Renal cortical epithelial cell (primary cell): ENCODE measurements at regions not wholly inside any gene's neighbourhood (a gene's known extent, or its start where the extent isn't known, plus 50 kb on each side); places are given as distances from the start of the nearest gene placed in this dataset.
"Not testable (repeated sequence)": the region's sequence is repeated elsewhere in the genome, so short reads cannot be mapped to it uniquely, and the experiment has no call there.

Source experiments
- DNase-seq: peaks from one replicate; pipeline ENCODE4 v3.0.0-alpha.2; 2011; ENCODE audit warnings: low read depth

DNA sequence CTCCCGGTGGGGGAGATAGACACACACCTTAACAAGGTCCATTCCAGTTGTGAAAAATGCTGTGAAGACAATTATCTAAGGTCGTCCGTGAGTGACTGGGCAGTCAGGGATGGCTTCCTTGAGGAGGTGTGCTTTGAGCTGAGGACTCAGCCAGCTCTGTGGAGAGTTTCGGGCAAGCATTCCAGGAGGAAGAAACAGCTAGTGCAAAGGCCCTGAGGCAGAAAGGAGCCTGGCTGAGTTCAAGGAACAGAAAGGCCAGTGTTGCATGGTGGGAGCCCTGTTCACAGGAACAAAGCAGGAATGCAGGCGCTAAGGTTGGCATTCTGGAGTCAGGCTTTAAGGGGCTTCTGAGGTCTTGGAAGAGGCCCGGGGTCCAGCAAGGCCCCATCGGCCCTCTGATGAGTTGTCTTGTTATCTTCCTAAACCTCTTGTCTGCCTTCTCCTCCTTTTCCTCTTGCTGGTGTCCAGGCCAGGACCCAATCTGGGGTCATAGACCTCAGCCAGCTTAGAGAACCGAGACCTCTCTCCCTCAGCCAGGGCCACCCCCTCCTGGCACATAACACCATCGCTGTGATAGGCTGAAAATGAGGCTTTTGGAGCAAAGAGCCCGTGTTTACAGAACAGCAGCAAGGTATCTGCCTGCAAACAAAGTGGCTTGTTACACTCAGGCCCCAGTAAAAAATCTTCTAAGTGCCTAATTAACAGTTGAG is 270.2 kb upstream of the MVB12B start:
- no peak for DNase-seq

DNA sequence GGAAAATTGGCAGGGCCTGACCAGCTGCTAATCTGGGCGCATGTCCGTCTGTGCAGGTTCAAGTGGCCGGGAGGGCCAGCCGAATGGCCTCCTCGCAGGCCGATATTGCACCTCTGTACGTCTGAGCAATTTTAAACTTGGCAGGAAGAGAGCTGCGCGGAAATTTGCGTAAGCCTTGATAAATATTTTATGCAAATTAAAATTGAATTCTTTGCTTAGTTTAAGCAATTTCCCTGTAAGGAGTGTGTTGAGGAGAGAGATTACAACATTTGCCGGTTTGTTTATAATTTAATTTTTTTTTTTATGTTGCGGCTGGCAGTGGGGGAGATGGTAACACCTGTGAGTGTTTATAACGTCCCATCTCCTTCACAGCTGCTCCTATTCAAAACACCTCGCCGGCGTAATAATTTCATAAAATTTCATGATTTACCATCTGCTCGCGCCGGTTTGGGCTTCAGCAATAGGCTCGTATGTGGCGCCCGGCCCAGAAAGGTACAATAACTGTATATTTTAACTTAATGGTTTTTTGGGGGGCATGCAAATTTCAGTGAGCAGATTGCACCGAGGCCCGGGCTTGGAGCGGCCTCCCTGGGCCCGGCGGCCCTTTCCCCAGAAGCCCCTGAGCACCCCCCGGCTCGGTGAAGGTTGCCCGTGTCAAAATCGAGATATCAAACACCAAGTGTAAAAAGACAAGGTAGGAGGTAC is 269.4 kb upstream of the MVB12B start:
- DNase-seq, result no peak

DNA sequence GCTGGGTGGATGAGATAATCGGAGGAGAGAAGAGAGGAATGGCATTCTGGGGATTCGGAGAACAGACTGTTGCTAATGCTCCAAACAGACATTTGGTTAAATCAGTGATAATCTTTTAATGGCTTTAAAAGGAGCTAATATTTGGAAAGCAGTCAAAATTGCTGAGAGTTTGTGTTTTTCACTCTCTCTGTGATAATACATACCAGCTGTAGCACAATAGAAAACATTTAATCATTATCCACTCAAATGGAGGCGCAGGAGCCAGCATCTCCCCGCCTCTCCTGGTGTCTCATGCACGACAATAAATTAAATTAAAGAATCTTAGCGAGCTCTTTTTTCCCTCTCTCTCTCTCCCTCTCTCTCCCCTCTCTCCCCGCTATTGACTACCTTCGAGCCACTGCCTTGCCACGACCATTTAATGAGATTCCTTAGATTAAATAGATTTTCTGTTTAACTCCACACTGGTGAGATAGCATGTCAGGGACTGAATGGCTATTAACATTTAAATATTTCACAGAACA is 268.6 kb upstream of the MVB12B start:
- DNase-seq, result no peak

DNA sequence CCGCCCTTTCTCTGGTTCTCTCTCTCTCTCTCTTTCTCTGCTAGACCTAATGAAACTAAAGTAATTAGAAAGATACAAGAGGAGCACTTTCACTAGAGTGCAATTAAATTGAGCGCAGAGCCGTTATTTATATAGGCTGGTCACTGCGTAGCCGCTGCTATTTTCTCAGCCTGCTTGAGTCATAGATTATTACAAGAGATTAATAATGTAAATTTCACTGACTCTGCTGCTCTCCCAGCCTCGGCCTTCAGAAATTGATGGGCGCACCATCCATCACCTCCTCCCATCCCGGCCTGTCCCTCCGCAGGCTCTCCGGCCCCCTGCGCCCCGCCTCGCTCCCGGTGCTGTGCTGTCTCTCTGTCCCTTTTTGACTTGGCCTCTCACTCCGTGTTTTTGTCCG is 268.0 kb upstream of the MVB12B start:
- no peak for DNase-seq

DNA sequence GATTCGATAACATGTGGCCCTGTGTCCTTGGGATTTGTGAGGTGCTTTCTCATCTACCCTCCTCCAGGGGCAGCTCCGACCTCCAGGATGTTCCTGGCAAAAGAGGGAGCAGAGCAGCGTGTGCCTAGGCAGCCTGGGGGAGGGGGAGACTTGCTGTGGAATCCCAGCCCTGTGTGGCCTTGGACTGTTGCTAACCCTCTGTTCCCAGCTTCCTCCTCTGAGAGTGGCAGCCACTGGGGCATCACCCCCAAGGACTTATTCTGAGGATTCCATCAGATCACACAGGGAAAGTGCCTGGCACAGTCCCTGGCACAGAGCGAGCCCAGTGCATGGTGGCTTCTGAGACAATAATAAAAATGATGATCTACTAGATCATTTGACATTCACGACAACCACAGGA is 265.1 kb upstream of the MVB12B start:
- DNase-seq, result no peak

DNA sequence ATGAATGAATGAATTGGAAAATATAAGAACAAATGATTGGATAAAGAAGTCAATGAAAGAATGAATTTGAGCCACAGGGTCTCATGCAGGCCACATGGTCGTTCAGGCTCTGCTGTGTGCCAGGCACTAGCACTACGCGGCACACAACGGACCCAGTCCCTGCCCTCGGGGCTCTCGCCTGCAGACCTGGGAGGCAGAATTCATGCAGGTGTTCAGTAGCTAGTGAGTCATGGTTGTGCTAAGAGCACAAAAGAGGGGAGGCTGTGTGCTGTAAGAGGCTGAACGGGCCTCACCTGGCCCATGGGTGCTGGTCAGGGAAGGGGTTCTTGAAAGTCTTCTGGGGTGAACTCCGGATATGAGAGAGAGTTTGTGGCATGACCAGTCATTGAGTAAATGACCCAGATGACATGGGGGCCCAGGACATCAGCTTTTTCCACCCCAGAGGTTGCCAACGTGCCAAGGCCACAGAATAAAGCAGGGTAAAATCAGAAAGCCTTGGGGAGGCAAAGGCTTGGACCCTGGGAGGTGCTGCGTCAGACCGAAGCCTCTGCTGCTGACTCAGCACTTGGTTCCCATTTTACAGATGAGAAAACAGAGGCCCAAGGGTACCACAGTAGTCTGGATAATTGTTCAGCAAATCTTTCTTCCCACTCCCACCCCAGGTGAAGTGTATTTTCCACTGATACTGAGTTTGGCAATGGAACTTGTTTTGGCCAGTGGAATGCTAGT is 264.3 kb upstream of the MVB12B start:
- DNase-seq, result no peak

DNA sequence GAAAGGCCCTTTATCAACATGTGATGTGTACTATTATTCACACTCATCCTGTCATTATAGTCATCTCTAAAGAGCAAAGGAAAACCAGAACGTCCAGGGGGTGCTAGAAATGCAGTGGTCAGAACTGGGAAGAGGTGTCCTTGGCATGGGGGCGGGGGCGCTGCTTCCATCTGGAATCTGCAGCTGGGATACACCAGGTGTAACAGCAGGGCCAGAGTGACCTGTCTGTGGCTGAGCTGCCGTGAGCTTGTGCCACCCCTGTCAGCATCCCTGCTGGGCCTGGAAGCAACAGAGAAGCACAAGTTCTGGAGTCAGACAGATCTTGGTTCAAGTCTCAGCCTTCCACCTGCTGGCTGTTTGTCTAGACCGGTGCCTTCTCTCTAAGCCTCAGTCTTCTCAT is 263.3 kb upstream of the MVB12B start:
- DNase-seq, result no peak

DNA sequence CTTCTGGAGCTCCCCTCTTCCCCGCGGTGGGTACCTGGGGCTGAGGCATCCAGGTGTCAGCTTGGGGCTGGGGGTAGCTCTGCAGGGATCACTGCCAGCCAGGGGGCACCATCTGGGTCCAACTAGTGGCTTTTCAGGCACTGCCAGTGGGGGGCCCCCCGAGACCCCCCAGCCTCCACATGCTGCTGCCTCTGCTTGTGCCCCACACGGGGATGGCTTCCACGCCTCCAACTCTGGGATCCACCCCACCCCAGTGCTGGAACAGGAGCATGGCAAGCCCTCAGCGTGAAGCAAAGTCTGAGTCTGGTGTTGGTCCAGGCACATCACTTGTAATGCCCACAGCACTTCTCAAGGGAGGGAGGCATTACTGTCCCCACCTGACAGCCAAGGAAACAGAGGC is 260.5 kb upstream of the MVB12B start:
- no peak for DNase-seq

DNA sequence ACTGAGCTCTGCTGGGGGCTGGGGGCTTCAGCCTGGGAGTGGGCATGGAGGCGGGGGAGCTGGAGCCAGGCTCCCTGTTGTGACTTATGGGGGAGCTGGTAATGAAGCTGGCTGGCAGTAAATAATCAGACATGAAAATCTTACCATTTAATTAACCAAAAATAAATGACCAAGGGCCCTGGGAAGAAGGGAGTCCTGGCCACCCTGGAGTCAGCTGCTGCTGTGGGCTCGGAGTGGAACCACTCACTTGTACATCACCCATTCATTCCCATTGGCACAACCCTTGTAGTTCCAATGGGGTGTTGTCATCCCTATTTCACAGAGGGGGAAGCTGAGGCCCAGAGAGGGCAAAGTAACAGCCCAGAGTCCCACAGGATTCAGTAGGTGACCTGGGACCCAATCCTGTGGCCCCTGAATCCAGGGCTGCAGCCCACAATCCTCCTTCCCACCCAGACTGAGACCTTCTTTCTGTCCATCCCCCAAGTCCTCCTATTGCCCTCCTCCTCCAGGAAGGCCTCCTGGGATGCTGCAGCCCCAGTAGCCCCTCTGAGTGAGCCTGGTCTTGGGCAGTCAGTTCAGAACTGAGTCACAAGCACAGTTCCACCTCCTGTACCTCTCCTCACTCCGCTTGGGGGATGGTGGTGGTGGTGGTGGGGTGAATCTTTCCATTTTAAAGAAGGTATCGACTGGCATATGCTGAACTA is 259.4 kb upstream of the MVB12B start:
- no peak for DNase-seq

DNA sequence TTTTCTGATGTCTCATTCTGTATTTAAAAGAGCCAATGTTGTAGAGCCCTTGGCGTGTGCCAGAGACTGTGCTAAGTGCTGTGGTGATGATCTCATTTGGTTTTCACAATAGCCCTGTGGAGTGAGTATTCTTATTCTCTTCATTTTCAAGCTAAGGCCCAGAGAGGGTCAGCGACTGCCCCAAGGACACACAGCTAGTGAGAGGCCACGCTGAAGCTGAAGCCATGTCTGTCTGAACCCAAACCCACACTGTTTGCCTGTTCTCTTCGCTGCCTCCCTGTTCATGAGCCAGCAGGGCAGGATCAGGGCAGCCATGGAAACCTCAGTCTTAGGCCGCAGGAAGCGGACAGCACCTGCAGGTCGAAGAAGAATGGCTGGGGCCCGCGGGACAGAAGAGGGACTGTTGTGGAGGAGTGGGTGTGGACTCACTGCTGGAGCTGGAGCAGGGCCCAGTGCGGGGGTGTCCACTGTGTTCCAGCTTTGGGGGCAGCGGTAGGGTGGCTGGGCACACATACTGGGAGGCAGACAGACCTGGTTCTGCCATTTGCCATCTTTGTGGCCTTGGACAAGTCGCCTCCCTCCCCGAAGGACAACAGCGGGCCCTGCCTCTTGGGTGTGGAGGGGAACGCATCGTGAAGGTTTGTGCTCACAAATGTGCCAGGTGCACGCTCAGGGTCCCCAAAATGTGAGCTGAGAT is 257.9 kb upstream of the MVB12B start:
- no peak for DNase-seq

DNA sequence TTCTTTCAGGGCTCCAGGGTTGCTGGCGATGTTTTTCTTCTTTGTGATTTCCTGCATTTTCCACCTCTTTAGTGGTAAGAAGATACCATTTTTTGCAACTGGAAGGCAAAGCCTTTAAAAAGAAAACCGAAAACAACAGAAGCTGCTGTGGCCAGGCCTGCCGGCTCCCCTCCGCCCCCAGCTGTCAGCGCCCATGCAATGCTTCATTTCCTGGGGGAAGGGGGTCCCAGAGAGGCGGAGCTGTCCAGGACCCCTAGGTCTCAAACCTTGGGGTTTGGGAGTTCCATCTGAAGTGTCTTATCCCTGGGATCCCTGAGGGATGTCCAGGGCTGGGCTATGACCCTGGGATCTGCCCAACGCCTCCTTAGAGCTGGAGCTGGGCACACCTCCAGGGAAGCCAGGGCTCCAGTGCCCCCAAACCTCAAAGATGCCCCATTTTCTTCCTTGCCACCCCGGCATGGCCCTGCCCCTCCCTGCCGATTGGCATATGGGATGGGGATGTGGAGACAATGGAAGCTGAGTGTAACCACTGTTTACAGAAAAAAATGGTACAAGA is 257.2 kb upstream of the MVB12B start:
- no peak for DNase-seq

DNA sequence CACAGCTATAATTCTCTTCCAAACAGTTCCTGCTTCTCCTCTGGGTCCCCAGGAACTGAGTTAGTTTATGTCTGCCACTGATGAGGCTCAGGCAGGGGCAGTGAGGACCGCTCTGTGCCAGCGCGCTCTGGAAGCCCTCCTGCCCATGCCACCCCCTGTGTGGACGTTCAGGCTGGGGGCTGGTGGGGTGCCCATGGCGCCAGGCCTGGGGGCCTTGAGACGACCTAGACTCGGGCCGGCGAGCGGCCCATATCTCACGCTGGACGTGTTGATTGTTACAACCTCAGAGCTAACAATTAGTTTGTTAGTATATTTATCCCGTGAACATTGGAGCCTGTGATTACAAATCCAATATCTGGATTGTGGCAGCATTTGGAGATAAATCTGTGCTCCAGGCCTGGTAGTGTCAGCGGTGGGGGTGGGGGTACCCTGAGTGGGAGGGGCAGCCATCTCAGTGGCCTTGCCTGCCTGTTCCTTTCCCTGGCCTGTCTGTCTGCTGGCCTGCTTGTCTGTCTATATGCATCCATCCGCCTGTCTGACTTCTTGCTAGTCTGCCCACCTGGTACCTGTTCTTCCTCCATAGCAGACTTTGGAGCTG is 256.5 kb upstream of the MVB12B start:
- DNase-seq, result no peak

DNA sequence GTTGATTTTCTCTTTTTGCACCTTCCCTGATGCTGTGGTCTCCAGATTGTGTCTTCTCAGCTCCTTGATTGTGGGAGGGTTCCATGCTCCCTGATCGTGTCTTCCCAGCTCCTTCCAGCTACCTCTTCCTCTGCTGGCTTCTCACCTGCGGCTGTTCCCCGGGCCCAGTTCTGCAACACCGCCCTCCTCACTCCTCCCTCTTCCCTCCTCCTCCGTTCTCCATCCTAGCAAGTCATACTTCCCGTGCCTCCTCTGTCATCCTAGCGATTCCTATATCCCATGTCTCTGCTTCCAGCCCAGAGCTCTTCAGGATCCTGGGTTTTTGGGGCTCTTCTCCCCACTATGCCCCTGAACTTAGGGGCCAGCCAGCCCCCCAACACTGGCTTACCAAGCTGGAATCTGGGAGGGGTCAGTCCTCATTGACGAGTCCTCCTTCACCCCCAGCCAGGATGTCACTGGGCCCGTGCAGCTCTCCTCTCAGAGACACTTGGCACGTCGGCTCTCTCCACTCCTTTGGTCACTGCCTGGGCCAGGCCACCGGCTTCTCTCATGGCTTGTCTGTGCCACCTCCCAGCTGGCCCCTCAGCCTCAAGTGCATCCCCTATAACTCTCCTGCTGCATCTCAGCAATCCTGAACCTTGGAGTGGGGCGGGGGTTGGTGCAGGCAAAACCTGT is 255.4 kb upstream of the MVB12B start:
- DNase-seq, result no peak

DNA sequence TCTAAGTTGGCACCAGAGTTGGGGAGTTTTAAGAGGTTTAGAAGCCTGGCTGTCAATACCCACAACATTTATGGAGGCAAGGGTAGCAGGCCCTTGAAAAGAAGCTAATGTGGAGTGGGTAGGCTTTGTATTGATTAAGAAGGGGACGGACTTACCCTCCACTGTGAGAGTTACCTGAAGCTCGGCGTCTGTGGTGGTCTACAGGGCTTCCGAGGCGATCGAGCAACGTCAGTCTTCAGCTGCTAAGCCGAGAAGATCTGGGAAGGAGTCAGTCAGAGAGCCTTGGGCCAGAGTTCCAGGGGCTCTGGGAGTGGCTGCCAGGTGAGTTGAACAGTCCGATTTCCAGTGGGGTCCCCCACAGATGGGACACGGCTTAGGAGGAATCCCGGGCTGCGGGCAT is 249.0 kb upstream of the MVB12B start:
- not testable (repeated sequence) for DNase-seq

DNA sequence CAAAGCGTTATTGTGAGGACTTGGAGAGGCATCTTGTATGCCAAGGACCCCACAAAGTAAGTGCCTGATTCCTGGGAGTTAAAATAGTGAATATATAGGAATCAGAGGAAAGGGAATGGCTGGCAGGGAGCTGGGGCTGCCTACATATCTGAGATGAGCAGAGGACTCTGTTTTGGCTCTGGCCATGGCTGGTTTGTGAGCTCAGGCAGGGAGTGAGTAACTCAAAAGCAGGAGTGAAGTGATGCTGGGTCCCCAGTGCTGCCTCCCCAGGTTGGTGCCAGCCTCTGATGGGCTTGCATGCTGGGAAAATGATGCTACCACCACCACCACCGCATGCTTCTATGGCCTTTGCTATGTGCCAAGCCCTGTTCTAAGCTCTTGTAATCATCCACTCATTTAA is 246.0 kb upstream of the MVB12B start:
- no peak for DNase-seq

DNA sequence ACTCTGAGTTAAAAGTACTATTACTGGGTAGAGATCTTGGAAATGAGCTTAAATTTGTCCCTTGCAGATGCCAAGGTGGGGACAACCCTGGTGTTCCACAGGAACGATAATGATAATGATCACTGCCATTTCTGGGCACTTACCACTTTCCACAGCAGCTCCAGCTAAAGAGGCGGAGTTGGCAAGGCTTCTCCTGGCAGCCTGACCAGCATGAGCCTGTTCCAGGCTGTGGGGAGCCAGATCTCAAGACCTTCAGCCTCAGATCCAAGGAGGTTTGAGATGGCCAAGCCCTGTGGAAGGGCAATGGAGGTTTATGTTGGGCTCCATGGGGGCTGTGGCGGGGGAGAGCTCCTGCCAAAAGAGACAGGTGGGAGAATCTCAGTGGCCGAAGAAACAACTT is 244.9 kb upstream of the MVB12B start:
- DNase-seq, result no peak

DNA sequence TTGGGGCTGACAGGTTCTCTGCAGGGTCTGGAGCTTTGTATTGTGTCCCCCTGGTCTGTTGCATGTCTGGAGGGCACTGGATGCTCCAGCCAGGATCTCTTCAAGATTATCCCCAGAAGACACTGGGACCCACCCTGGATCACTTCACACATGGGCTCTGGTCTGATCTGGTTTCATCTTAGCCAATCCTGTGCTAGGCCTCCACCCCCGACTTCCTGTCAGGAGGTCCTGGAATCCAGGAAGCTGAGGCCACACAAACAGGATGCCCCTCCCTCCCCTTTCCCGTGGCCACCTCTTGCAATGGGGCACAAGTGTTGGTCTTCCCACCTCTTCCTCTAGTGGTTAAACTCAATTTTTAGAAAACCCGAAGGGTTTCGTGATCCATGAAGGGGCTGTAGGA is 242.6 kb upstream of the MVB12B start:
- DNase-seq, result no peak

DNA sequence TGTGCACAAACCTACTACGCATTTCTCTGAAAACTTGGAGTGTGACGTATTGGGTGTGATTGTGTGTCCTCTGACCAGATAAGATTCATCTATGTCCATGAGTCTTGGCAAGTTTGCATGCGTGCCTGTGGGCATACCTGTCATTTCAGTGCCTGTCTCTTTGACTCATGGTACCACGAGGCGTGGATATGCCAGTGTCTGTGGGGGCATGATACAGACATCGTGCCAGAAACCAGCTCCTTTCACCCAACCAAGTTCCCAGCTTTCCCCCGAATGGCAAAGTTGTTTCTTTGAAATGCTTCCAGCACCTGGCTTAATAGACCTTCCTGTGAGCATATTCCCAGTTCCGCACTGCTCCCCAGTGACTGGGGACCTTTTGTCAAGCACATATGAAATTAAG is 241.9 kb upstream of the MVB12B start:
- no peak for DNase-seq

DNA sequence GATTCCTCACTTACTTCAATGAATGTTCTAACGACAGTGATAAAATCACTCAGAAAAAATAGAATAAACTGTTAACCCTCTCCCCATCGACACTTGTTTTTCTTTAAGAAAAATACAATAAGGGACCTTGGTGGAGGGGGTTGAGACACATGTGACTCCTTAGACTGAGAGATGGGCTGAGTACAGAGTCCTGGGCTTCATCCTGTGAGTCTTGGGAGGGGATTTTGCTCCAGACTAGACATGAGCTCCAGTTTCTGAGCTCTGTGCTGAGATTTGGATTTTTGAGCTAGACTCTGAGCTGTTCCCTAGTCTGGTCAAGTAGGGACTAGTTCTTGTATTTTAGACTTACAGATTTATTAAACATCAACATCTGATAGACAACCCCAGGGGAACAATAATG is 241.5 kb upstream of the MVB12B start:
- no peak for DNase-seq

DNA sequence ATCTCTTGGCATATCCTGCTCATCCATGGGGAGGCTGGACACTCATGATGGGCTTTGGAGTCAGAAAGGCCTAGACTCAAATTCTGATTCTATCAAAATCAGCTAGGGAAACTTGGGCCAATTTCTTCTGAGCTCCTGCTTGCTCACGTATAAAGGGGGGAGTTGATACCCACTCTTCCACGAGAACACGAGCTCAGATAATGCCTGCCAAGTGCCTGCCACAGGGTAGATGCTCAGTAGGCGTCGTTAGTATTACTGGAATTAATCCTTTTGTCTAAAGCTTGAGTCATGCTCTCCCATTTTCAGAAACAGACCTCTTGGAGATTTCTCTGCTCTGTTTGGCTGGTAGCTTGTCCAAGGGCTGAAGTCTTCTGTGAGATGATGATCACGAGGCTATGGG is 238.3 kb upstream of the MVB12B start:
- DNase-seq, result no peak
